SK-N-MC (cell line): ENCODE measurements at regions not wholly inside any gene's neighbourhood (a gene's known extent, or its start where the extent isn't known, plus 50 kb on each side); places are given as distances from the start of the nearest gene placed in this dataset.

Source experiments
- EZH2 ChIP-seq: fragments of 200-600 bp; sonication (generic); IDR thresholded peaks from one replicate; pipeline ENCODE4 v1.6.1; 2017; ENCODE audit warnings: antibody characterized with exemption
- FOXP2 ChIP-seq: optimal IDR thresholded peaks from 2 replicates; pipeline ENCODE3; 2011; ENCODE audit warnings: mild to moderate bottlenecking, moderate library complexity; ENCODE audit not compliant: insufficient read depth; ENCODE audit errors: extremely low read length, control extremely low read depth
- POLR2AphosphoS5 ChIP-seq: IDR thresholded peaks from 2 replicates; pipeline ENCODE4 v1.6.1; 2012; ENCODE audit warnings: mild to moderate bottlenecking, low read depth, low read length, borderline replicate concordance

- TF ChIP-seq EZH2 (no peak), POLR2AphosphoS5 (no peak), FOXP2 (no peak)
These were observed 1486.6 kb downstream of the AACS start for GRCh38 chr12:126551869-126552268.
